H1 (cell line): ENCODE measurements at regions not wholly inside any gene's neighbourhood (a gene's known extent, or its start where the extent isn't known, plus 50 kb on each side); places are given as distances from the start of the nearest gene placed in this dataset.

Source experiments
- ASH2L ChIP-seq: fragments of 200-600, 300-600 bp; sonication (generic); IDR thresholded peaks from one replicate; pipeline ENCODE4 v1.7.1; 2017; ENCODE audit warnings: low read length
- FOSL1 ChIP-seq: IDR thresholded peaks from 2 replicates; pipeline ENCODE4 v1.6.1; 2011; ENCODE audit warnings: mild to moderate bottlenecking, low read depth, low read length, moderate library complexity; ENCODE audit not compliant: insufficient read depth
- POLR2AphosphoS5 ChIP-seq: IDR thresholded peaks from 2 replicates; pipeline ENCODE4 v1.6.1; 2011; ENCODE audit warnings: low read depth, low read length
- RBBP5 ChIP-seq: IDR thresholded peaks from 2 replicates; pipeline ENCODE4 v1.7.1; 2012; ENCODE audit warnings: low read depth, mild to moderate bottlenecking, inconsistent platforms, low read length, moderate library complexity, borderline replicate concordance
- TF ChIP-seq, protein P1 (sequence below): IDR thresholded peaks from 2 replicates; pipeline ENCODE4 v1.6.1; 2012; ENCODE audit warnings: inconsistent platforms

DNA sequence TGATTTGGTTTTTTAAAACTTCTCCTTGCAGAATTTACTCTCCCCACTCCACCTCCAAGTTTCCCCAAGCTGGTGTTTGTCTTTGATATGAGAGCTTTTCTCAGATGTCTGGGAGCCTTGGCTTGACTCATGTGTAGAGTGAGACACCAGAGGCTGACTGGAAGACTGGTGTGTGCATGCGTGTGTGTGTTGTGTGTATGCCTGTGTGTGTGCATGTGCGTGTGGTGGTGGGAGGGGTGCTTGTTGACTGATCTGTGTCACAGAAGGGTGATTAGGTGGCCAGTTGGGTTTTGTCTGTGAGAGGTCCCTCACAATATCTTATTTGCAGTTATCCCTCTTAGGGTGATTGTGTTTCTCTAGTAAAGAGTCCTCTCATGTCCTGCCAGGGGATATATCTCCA lies 50.5 kb upstream of the HPCAL1 start (continued):
- TF ChIP-seq RBBP5 = no peak
- TF ChIP-seq, protein P1, sequence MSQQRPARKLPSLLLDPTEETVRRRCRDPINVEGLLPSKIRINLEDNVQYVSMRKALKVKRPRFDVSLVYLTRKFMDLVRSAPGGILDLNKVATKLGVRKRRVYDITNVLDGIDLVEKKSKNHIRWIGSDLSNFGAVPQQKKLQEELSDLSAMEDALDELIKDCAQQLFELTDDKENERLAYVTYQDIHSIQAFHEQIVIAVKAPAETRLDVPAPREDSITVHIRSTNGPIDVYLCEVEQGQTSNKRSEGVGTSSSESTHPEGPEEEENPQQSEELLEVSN = no peak
- no peak for TF ChIP-seq POLR2AphosphoS5
- no peak for TF ChIP-seq FOSL1
- no peak for TF ChIP-seq ASH2L
